ENCODE measurements at regions not wholly inside any gene's neighbourhood (a gene's known extent, or its start where the extent isn't known, plus 50 kb on each side); places are given as distances from the start of the nearest gene placed in this dataset.

DNA sequence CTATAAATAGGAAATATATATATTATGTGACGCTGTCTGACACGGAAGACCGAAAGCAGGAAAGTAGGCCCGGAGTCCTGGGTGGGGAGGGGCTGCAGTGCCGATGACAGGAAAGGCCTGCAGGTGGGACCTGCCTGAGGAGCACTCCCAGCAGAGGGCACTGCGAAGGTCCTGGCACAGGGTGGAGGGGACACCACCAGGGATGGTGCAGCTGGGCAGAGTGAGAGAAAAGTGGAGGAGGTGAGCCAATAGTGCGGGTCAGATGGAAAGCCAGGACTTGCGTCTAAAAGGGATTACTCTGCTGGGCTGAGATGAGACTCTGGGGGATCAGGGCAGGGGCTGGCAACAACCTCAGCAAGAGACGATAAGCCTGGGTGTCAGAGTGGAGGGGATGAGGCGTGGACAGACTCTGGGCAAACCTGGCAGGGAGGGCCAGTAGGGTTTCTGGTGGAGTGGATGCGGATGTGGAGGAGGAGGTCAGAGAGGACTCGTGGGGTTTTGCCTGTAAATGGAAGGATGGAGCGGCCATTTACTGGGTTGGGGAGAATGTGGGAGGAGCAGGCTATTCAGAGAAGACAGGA, 118.2 kb upstream of the ZNF746 start:
- TF ChIP-seq EZH2 (IDR thresholded peaks at IDR 0.05; ENCODE audit: insufficient read depth, poor library complexity, severe bottlenecking), result no peak
- TF ChIP-seq EZH2phosphoT487 (IDR thresholded peaks at IDR 0.05; ENCODE audit: insufficient read depth, low read depth), result no peak

Measured in GM23248 (cell line).